Left renal pelvis (tissue), 4 donors: ENCODE measurements at regions not wholly inside any gene's neighbourhood (a gene's known extent, or its start where the extent isn't known, plus 50 kb on each side); places are given as distances from the start of the nearest gene placed in this dataset.

Experiments
- DNase-seq, 4 donors: peaks; one replicate each; pipeline ENCODE4 v3.0.0-alpha.2; 2013; ENCODE audit warnings: low read depth in 4 of 4, low spot score in 3 of 4

DNA sequence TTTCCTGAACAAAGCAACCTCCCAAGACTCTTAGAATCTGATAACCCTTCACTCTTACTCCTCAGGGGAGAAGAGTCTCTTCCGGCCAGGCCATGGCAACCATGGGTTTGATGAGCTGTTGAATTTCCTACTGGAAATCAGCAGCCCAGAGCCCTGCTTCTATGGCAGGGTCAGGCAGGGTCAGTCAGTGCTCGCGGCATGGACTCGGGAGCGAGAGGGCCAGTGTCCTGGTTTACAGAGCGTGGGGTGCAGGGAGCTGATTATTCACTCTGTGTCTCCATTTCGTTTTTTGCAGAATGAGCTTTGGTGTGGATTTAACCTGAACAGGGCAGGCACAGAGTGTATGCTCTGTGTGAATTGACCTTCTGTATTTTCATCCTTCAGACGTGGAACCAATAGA, 340.6 kb upstream of the SFSWAP start:
- no peak for DNase-seq

DNA sequence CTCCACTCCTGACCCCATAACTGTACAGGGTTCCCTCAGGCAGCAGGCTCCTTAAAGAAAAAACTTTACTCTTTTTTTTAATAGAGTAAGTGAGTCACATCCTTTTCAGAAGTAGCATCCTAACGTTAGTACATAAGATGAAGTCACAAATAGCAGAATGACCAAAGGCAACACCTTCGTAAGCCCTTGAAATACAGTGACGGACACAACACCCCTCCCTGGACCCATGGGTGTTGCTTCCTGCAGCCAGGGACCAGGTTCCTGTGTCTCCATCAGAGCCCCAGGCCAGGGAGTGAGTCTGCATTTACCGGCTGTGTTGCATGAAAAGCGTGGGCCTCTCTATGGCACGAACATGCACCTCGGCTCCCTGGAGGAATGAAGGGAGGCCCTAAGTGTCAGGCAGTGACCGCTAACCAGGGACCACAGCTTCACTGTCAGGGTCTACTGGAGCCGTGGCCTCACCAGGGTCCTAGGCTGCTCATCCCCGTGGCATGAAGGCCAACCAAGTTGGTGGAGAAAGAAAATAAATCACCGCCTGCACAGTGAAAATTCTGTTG, 340.0 kb upstream of the SFSWAP start:
- no peak for DNase-seq

DNA sequence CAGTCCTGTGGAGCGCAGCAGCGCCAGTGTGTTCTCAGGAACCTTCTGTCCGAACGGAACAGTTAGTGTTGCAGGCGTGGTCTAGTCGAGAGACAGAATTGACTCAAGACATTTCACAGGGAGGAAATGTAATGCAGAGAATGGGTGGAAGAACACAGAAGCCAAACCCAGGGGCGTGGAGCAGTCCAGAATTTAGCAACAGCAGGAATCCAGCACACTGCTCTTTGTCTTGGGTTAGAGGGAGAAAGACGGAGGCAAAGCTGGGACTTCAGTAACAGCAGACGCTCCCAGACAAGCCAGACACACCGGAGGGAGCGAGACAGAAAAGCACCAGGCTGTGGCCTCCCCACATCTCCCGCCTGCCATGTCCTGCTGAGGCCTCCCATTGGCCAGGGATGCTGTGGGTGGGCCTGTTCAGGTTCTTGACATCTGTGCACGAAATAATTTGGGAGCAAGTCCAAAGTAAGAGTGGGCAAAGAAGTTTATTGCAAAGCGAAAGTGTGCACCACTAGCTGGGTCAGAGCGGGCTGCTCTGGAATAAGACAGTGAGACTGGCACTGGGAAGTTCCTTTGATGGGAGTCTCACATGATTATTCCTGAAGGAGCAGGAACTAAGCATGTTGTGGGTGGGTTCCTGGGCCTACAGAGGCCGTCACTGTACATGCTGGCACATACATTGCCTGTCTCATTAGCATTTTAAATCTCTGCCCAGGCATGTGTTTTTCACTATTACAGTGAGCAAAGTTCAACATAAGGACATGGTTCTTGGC, 339.3 kb upstream of the SFSWAP start:
- DNase-seq = no peak

DNA sequence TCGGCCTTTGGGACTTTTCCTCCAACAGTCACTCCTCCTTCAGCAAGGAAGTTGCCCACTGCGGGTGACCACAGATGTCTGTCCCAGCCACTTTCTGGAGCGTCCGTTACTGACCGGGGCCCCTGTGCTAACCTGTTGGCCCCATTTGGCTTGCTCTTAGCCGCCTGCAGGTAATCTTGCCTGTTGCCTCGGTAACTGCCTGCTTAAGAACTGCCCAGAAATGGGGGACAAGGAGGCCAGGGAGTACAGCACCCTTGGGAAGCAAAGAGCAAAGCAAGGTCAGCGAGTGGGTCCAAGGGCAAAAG, 338.8 kb upstream of the SFSWAP start:
- DNase-seq = no peak

DNA sequence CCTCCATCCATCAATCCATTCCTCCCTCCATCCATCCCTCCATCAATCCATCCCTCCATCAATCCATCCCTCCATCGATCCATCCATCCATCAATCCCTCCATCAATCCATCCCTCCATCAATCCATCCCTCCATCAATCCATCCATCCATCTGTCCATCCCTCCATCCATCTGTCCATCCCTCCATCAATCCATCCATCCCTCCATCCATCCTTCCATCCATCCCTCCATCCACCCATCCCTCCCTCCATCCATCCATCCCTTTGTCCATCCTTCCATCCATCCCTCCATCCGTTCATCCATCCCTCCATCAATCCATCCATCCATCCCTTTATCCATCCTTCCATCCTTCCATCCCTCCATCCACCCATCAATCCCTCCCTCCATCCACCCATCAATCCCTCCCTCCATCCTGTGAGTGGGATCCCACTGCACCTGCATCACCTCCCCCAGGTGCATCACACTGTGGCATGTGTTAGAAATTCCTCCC, 338.1 kb upstream of the SFSWAP start:
- no peak for DNase-seq

DNA sequence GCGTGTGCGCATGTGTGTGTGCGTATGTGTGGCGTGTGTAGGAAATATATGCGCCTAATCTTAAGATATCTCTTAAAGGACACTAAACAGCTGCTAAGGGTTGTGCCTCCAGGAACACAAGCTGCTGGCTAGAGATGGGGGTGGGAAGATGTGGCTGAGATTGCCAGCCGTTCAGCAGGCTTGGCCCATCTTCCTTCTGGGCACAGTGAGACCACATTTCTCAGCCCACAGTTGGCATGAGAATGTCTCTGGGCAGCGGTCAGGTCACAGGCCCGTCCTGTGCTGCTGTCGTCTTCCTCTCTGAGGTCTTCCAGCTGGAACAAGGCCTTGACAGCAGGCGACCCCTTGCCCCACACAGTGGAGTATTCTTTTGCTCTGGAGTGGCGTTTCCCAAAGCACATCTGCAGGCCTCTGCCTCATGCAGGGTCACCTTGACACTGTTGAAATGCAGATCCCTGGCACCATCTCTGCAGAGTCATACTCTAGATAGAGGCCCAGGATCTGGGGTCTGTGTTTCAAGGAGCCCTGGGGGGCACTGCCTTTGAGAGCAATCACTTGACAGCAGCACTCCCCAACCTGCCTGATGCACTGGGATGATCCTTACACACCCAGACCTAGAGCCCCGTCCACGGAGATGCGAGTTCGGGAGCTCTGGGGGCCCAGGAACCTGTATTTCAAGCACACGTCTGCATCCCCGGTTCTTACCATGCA, 335.5 kb upstream of the SFSWAP start:
- DNase-seq = no peak

DNA sequence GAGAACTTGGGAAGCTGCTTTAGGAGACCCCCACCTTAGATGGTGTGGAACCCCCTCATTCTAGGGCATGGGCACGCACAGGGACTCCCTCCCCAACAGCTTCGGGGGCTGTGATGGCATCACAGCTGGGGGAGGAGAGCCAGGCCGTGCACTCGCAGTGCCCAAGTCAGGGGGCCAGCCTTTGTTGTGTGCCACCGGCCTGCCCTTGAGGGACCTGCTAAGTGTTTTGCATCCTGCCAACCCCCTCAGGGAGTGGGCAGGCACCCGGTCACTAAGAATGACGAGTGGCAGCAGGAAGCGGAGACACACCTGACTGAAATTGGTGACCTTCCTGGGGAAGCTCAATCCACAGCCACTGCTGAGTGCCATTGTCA, 334.9 kb upstream of the SFSWAP start:
- no peak for DNase-seq

DNA sequence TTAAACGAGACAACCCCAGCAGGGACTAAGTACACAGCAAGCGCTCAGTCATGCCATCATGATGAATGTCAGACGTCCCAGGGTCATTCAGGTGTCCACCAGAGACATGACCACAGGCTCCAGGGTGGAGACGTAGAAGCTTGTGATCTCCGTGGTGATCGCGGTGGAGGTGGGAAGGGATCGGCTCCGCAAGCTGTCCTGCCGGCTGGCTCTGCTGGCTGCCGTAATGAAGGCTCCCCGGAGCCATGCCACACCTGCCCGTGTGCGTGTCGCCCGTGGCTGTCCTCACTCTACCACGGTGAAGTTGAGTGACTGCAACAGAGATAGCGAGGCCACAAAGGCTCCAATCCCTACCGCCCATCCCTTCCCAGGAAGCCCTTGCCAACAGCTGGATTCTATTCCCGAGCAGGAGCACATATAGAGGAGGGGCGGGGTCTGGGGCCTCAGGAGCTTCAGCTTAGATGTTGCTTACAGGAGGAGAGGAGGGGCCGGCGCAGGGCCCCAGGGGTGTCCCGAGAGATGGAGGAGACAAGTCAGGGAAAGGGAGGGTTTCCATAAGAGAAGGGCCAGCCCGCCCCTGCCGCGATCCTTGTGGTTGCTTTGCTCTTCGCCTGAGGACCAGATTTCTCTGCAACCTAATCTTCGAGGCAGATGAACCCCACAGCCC, 332.6 kb upstream of the SFSWAP start:
- DNase-seq = no peak

DNA sequence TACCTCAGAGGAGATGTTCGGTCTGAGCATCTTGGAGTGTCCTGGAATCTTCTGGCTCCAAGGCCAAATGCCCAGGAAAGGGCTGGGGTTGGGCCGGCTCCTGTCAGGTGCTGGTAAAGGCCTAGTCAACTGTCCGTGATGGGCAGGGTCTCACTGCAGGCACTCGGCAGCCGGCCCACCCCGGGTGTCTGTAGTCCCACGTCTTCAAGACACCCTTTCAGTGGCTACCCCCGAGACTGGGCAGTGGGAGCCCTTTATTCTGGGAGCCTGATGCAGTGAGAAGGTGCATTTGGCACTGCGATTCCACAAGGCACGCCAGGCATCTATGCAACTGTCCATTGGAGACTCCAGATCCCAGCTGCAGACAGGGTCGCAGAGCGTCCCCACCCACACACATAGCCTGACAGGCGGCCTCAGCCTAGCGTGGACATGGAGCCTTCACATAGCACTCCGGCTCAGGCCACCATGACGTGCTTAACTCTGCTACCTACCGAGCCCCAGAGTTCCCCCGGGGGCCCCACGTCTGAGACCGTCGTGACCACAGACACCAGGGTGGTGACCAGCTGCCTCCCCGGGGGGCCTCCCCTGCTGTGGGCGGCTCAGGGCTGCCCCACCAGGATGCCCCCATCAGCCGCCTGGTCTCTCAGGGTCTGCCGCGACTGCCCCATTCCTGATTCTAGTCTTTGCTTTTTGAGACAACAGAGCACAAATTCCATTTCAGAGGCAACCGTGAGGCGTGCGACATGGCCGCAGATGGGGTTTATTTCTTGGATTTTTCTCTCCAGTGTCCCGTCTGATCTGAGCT, 331.8 kb upstream of the SFSWAP start:
- DNase-seq = no peak

DNA sequence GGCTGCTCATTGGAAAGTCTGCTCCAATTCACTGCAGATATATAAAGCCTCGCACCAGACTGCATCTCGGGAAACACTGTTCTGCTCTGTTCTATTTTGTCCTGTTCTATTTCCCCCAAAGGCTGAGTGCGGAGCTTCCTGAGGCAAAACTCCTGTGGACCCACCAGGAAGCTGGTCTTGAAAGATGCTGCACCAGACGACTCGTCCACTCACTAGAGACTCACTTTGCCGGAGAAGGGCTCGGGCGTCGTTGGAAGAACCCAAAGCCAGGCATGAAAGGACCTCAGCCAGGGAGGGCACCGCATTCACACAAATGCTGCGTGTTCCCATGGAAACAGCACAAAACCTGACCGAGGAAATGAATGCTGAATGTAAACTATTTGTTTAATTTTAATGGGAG, 331.2 kb upstream of the SFSWAP start:
- no peak for DNase-seq

DNA sequence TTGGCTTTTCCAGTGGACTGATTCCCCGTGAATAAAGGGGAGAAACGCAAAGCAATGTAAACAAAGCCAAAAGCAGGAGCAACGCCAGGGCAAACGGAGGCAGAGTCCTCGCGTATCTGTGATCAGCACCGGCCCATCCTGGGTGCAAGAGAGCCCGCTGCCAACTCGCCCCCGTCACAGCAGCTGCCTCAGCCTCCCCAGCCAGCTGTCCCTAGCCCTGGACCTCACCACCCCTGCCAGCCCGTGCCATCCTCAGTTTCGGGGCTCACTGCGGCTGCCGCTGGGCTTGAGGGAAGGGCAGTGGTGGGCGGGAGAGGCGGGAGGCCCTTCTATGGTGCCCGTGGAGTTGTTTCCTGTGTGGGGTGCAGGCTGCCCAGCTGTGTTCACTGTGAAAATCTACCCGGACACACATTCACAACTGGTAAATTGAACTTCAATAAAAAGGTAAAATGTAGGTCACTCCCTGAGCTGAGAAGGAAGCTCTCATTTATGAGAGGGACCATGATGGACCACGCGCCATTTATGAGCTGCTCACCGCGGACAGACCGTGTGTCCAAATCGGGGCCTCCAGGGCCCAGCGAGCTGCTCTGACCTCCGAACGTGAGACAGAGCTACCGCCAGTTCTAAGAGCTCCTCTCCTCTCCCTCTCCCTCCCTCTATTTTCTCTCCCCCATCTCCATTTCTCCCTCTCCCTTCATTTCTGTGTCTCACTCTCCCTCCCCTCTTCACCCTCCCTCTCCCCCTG, 330.5 kb upstream of the SFSWAP start:
- no peak for DNase-seq

DNA sequence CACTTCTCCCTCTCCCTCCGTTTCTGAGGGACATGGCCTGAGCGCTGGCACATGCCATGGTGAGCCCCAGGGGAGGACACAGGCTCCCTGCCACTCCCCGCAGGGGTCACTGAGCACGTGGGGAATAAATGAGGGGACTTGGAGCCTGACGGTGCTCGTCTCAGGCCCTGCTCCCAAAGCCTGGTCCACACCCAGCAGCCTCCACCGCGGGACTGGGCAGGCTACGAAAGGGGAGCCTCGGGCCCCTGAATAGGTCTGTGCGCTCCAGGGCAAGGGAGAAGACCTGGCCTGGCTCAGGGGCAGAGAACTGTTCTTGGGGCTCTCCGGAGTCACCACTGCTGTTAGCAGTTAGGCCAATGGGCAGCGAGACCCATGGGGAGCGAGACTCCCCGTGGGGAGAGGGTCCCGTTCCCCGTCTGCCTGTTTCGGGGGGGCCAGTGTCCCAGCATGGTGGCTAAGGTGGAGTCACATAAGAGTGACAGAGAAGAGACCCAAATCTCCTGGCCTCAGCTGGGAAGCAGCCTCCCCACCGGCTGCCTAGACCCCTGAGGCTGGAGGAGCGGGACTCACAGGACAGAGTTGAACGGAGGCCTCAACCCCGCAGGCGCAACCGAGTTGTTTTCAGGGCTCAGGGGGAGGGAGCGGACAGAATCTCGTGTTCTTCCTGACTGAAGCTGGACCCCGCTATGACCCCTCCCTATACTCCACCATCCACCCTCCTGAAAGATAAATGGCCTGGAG, 329.8 kb upstream of the SFSWAP start:
- DNase-seq = no peak

DNA sequence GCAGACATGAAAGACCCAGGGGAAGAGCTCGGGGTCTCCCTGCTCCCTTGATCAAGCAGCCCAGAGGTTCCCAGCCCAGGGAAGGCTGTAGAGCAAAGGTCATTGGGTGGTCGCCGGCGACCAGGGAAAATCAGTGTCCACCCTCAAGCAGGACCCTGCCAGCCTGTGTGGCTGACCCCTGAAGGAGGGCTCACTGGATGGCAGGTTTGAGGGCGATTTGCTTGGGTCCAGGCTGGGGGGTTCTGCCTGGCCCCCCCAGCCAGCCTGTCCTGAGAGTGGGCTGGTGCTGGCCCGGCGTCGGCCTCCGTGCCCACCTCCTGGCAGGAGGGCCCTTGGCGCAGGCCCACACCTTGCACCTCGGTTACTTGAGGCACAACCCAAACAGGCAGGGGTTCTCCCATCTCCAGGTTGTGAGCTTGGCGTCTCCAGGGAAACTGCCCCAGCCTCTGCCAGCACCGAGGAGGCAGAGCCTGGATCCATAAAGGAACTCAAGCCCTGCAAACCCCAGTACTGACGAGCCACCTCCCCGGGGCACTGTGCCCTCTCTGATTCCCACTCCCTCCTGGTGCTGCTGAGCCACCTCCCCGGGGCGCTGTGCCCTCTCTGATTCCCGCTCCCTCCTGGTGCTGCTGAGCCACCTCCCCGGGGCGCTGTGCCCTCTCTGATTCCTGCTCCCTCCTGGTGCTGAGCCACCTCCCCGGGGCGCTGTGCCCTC, 329.0 kb upstream of the SFSWAP start:
- no peak for DNase-seq

DNA sequence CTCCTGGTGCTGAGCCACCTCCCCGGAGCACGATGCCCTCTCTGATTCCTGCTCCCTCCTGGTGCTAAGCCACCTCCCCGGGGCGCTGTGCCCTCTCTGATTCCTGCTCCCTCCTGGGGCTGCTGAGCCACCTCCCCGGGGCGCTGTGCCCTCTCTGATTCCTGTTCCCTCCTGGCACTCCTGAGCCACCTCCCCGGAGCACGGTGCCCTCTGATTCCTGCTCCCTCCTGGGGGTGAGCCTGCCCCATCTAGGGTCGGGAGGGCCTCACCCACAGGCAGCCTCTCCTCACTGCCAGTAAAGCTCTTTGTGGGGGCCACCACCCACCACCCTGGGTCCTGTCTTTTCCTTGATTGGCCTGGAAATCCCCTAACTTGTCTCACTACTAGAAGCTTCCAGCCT, 327.6 kb upstream of the SFSWAP start:
- DNase-seq = no peak

DNA sequence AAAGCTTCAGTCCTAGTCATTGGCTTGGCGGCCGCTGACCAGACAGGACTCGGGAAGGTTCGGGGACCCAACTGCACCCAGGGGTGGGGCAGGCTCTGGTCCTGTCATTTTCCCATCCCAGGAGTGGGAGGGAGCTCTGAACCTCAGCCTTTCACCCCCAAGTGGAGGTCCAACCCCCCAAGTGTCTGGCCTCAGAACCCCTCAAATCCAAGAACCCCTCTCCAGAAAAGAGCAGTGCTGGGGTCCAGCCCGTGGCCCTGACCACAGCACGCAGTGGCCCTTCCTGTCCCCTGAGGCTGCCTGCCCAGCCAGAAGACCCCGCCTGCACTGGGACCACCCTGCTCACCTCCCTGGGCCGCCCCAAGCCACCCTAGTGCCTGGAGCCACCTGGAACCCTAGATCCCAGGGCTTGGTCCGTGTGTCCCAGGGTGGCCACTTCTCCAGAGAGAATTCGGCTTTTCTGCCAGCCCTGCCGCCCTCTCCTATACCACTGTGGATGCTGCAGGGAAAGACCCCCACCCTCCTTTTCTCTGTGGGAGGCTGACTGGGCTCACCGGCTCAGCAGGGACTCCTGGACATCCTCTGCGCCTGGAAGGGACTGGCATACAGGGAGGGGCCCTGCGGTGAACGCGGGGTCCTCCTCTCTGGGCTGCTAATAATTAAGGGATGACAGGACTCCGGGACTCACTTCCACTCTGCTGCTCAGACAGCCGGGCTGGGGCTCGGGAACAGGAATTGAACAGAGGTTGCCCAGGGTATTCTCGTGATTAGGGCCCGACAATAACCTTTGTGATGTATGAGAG, 326.9 kb upstream of the SFSWAP start:
- DNase-seq = no peak

DNA sequence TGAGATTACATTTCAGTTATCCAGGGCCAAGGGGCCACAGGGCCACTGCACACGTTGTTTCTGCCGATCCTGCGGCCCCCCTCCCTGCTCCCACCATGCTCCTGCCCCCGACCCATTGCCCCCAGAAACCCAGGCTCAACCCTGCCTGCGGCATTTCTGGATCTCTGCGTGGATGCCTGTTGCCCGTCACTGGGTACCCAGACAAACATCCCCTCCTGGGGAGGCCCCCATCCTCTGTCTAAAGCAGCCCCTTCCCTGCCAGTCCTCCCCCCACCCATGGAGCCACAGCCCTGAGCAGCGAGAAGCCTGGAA, 326.4 kb upstream of the SFSWAP start:
- no peak for DNase-seq

DNA sequence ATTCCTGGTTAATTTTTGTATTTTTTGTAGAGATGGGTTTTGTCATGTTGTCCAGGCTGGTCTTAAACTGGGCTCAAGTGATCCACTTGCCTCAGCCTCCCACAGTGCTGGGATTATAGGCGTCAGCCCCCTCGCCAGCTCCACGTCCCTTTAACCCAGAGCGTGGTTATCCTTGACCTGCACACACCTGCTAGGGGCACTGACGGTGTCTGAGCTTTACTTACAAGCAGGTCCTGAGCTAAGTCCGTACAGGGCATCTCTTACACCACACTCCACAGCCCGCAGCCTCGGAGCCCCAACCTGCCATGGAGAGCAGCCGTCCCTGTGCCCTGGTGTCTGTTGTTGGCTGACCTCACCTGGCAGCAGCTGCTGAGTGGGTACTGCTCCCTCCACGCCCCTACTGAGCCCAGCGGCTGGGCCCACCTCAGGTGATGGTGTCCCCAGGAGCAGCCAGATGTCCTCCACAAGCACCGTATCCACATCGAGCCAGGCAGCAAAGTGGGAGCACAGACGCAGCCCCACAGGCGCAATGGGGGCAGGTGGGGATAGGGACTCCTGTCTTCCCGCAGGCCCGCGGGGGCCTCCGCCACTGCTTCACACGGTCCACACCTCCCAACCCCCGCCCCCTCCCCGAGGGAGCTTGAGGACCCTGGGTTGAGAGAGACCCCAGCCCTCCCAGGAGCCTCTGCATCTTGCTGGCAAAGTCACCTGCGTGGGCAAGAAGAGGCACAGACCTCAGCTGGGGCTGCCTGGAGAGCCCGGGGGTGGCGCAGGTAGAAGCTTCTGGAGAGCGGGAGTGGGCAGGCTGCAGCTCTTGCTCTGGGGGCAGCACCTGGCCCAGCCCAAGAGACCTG, 325.4 kb upstream of the SFSWAP start:
- no peak for DNase-seq
